ENCODE measurements at regions not wholly inside any gene's neighbourhood (a gene's known extent, or its start where the extent isn't known, plus 50 kb on each side); places are given as distances from the start of the nearest gene placed in this dataset.

DNA sequence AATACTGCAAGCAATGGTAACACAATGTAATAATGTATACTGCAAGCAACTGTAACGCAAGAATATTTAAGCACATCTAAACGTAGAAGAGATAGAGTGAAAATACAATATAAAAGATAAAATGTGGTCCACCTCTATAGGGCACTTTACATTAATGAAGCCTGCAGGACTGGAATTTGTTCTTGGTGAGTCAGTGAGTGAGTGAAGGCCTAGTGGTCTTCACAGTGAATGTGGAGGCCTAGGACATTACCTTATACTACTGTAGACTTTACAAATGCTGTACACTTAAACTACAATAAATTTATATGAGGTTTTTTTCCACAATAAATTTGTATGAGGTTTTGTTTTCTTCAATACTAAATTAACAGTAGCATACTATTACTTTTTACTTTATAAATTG, 287.4 kb upstream of the SNX7 start:
- DNase-seq, result no peak

DNA sequence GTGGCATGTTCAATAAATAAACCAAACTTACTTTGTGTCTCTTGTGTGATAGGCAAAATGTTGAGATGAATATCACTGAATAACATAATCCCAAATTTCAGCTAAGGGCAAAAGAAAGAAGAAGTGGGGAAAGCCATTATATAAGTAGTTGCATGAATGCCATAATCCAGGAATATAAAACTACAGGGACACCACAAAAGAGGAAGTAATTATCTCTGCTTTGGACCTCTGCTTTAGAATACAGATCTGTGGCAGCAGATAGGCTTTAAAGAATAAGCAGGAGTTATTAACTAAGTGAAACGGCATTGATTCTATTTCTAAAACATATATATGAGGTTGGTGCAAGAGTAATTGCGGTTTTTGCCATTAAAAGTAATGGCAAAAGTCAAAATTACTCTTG, 288.5 kb upstream of the SNX7 start:
- no peak for DNase-seq

DNA sequence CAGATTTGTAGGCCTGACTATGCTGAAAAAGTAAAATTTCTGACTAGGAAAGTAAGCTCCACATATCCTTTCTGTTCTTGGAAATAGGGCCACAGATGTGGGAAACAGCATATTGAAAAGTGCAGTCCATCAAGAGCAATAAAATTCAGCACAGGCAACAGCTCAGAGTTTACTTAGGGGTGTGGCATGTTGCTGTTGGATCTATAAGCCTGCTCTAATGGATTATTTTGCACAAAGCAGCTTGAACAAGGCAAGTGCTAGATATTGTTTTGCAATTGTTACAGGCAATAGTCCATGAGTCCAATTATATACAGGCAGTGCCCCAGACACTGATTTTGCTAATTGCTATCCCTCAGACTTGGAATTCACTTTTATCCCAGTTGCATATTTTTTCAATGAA, 289.8 kb upstream of the SNX7 start:
- no peak for DNase-seq

DNA sequence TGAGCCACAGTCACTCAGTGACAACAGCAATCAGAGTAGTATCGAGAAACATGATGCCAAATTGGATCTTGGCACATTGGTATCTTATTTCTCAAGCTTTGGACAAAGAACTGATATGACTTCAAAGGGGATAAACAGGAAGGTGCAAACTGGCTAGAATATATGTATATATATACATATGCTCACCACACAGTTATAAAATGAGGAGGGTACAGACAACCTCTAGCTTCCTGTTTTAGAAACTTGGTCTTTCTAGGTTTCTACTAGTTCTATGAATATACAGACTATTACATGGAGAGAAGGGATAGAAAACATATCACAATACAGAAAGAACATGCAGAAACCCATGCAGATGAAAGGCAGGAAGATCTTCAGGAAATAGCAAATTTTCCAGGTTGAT, 292.1 kb upstream of the SNX7 start:
- DNase-seq, result no peak

DNA sequence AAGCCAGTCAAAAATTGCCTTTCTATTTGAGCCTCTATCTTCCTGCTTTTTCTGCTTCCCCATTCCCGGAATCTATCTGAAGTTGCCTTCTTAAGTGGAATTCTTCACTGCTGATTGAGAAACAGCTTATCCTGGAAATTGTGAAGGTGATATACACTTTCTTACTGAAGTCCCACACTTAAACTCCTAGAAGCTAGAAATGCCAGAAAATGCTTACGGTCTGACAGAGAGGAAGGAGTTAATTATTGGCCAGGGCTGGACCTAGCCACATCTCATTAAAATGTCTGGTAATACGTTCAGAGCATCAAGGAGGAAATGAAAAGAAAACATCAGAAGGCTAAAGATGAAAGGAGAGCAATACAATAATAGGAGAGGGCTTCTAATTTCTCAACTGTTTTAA, 292.5 kb upstream of the SNX7 start:
- no peak for DNase-seq

DNA sequence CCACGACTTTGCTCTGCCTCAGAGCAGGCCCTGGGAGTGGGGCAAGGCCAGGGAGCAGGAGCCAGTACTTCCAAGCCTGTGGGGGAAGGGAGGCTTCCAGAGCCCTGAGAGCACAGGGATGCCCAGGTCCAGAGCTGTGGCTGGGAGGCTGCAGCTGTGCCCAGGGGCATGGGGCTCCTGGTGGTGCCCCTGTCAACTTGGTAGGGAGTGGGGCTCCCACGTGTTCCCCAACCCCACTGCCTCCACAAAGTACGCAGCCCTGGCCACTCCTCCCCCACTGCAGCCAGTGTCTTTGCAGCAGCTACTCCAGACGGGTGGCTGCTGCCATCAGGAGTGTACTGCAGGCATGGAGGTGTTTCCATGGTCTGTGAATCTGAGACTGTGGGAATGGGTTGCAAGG, 294.1 kb upstream of the SNX7 start:
- no peak for DNase-seq

DNA sequence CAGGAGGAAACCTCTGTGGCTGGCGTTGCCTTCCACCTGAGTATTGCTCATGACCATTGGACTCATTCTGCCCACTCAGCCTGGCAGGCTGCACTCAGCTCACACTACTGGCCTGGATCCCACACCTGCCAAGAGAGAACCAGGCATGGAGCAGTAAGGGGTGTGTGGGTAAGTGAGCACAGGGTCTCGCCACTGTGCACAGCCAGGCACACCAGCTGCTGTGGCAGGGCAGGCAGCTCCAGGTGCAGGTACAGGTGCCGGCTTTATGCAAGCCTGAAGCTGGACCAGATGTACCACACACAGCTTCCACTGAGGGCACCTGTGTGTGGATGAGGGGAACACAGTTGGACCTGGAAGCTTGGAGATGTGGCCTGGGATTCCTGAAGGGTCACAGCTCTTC, 295.2 kb upstream of the SNX7 start:
- no peak for DNase-seq

DNA sequence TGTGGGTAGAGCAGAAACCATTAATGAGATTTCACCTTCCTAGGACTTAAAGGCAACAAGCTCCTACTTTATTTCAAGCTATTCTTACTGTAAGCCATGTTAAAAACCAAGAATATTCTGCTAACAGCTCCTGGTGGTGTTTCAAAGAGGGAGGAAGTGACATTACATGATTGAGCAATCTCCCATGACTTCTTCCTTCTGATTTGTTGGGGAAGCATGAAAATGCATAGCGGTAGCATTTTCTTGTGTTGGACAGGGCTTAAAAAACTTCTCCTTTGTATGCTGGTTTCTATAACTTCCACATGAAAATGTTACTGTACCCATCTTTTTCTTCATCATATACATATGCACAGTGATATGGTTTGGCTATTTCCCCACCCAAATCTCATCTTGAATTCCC, 297.0 kb upstream of the SNX7 start:
- DNase-seq, result no peak

DNA sequence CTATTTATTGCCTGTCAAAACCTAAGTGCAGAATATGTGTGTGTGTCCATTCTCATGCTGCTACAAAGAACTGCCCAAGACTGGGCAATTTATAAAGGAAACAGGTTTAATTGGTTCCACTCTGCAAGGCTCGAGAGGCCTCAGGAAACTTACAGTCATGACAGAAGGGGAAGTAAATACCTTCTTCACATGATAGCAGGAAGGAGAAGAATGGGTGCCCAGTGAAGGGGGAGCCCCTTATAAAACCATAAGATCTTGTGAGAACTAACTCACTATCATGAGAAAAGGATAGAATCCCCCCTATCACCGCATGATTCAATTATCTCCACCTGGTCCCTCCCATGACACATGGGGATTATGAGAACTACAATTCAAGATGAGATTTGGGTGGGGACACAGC, 300.7 kb upstream of the SNX7 start:
- DNase-seq, result no peak

DNA sequence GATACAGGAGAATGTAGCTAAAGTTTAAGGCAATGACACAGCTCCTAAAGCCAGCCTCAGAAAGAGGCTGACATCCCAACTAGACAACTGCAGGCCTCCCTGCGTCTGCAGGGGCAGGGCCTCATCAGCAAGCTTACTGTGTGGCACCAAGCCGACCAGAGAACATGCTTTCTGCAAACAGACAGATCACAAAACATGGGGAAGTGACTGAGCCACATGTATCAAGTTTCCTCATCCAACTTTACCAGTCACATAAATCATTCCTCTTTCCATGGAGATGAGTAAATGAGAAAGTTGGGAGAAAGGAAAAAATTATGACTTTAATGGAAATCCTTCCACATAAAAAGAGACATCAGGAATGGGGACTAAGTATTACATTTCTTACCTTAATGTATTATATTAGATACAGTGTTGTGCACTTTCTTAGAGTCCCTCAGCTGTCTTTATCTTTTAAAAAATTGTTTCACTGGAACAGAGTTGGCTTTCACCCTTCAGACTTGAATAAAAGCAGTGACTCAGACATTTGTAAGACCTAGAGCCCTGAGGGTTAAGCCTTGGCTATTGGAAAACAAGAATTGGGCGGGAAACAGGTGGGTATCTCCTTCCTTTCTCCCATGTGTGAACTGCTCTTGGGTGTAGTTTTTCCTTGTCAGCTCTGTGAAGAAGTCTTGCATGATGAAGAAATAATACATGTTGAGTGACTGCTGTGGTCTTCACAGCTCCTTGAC, 305.7 kb upstream of the SNX7 start:
- DNase-seq, result no peak

DNA sequence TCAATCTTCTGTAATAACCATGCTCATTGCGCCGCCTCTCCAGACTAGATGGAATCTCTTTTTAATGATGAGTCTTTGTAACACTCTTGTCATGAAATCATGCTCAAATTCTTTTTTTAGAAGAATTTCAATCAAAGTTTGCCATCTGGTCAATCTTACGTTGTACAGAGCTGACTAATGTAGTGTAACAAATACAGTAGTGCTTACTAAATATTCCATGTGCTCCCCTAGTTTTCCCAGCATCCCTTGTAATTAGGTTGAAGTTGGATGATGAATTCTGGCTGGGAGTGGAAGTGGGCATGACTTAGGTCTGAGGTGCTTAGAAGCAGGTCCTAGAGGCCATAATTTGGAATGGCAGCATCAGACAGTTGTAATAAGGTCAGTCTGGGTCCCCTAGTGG, 309.1 kb upstream of the SNX7 start:
- DNase-seq, result no peak

DNA sequence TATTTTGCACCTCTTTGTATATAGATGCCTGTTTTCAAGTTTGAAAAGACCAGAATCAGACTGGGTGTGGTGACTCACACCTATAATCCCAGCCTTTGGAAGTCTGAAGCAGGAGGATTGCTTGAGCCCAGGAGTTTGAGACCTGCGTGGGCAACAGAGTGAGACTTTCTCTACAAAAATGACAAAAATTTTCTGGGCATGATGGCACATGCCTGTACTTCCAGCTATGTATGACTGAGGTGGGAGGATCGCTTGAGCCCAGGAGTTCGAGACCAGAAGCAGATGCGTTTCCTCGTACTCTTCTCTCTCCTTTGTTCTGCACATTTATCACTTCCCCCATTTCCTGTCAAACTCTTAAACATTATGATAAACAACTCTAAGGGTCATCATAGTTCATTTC, 310.0 kb upstream of the SNX7 start:
- DNase-seq, result no peak

DNA sequence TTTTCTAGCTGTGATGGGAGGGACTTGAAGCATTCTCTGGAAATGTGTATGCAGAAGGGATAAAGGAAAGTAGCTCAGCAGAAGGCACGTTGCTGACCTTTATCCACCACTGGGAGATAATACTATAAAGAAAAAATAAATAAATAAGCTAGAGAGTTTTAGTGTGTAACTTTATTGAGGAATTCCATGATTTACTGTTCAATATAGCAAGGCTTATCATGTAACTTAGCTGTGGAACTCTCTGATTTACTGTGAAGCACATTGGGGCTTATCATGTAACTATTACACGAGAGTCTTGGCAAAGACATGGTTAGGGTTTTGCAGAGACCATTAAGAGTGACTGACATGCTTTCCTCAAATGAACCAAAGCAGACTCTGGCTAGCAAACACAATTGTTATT, 316.1 kb upstream of the SNX7 start:
- DNase-seq, result no peak

DNA sequence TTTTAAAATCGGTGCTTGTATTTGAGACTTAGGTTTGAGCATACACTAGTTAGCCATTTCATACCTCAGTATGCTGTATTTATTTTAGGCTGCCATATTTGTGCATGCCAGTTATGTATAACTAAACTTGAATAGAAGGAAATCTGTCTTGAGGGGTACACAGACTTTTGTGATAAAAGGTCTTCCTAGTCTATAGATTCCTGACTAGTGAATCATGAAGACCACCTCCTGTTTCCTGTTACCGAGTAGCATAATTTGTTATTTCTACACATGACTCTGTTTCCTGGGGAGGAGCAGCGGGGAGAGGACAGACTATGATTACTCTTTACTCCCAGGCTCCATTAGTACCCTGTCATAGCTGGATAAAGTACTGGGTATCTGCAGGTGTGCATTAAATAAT, 316.8 kb upstream of the SNX7 start:
- DNase-seq, result no peak

DNA sequence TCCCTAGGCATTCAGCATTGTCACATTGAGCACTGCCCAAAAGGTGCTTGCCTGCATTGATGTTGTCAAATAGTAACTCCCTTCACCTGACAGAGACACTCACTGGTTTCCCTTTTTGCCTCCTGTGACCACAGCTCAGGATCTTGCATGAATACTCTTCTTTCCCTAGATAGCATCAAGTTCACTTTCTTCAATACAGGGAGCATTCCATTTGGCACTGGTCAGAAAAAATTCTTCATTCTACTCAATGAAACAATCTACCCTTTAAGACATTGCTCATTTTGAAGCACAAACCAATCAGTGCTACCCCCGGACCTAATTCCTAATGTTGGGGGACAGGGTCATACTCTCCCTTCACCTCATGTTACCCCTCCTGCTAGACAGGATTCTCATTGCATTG, 319.0 kb upstream of the SNX7 start:
- no peak for DNase-seq

DNA sequence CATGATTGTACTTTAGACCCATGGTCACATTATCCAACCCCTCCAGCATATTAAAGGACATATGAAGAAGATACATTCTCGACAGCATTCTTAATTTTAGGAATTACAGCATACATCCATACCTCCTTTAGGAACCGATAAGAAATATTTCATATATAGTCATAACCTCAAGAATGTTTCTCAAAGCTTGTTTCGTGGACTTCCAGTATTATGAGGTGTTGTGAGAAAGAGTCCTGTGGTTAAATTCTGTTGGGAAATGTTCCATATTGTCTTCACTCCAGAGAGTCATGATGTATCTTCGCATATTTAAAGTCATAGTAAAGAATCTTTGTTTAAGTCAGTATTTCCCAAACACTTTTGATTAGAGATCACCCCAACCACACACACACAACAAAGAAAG, 321.0 kb upstream of the SNX7 start:
- no peak for DNase-seq

DNA sequence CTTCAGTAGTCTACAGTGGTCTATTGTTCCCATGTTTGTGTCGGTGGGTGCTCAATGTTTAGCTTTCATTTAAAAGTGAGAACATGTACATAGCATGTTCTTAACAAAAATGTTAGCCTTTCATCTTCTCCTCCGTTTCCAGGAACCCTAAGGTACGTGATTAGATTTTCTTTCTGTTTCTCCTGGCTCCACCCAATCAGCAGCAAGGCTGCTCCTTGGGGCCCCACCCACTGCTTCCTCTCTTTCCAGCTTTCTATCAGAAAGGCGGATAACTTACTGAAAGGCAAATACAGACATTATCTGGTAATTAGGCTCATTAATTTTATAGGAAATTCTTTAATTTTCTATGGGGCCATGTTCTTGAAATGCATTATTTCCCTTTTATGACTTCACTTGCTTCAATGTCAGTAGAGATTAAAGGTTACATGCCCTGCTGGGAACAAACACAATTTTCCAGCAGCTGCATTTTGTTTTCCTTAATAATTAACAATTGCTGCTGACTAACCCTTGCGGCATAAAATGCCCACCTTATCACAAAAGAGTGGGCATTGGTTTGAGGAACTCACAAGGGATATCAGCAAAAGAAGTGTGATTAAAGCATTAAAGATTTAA, 324.9 kb upstream of the SNX7 start:
- DNase-seq, result no peak

DNA sequence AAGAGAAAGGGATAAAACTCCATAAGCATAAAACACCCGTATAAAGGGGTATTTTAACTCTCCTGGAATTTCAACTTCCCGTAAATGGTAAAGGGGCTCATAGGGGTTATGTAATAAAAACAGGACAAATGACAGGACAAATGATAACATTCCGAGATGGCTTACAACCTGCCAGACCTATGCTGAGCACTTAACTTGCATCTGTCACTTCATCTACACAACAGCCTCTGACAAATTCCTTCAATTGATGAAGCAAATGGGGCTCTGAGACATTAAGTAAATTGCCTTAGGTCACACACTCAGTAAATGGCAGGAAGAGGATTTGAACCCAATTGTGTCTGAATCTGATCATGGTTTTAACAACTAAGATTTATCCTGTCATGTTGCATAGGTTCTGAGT, 327.6 kb upstream of the SNX7 start:
- no peak for DNase-seq

DNA sequence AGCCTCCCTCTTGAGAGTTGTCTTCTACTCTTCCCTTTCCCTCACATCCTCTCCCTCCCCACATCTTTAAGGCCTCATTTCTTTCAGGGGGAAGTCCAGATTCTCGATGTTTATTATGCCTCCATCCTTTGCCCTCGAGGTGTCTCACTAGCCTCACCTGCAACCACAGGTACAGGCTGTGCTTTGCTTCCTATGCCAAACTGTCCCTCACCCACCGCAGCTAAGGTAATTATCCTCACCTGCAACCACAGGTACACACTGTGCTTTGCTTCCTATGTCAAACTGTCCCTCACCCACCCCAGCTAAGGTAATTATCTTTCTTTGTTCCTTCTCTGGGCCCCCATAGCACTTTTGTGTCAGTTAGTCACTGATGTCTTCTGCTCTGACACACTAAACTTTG, 328.1 kb upstream of the SNX7 start:
- no peak for DNase-seq

DNA sequence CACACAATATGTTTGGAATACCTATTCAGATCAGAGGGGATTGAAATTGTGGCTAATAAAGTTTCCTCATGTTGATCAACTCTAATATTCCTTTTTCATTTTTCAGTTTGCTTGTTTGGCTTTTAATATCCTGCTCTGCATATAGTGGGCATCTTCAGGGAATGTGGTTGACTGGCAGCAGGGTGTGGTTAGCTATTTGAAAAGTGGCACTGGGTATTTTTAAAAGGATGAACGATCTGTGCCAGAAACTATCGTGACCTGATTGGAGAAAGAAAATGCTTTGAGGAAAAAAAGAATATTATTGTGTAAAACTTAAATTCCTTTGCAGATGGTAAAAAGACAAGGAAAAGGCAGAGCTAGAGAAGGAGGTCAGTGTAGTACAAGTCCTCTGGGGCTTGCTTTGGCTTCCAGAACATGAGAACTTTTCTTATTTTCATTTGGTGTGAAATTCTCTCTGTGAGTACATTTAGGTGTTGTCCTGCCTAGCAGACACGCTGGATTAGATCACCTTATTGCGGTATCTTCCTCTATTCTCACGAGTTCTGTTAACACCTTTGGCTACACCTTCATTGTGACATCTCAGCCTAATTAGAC, 329.7 kb upstream of the SNX7 start:
- DNase-seq, result no peak

DNA sequence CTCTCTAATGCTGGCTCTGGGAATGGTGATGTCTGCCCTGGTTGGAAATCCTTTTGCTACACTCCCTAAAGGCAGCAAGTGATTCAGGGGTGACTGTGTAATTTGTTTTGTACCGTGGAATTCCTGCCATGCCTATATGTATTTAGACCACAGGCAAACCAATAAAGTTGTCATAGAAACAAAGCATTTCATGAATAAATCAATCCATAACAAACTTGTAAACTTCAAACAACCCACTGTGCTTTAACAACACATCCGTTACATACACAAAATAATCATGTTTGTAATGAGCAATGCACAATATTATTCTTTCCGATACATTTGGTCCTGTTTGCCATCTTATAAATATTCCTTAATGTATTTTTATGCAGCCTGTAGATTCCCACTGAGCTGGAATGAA, 330.3 kb upstream of the SNX7 start:
- no peak for DNase-seq

DNA sequence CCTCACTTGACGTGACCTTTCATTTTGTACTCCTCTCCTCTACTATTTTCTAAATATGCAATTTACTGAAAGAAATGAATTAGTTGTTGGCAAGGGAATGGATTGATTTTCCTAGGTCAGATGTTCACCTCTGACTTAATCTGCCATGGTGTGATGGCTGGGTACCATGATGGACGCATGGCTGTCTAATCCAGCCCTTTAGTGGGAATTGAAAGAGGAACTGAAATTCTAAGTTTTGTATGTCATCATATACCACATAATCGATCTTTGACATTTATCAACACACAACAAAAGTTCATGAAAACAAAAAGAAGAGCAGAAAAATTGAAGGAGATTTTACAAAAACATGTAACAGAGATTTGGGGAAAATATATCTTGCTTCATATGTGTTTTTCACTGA, 331.3 kb upstream of the SNX7 start:
- DNase-seq, result no peak

DNA sequence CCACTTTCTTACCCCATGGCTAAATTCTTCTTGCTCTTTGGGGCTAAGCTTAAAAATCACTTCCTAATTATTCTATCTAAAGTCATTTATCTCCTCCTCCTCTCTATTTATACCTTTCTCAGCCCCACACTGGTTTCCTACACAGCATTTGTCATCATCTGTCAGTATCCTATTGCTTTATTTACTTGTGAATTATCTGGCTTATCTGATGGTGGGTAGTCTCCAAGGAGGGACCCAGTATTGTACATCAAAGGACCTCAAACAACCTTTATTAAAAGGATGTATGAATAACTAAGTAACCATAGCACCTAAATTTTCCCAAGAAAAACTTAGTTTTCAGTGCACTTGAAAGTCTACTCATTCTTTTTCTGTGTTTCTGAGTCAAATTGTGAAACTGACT, 332.7 kb upstream of the SNX7 start:
- DNase-seq, result no peak

DNA sequence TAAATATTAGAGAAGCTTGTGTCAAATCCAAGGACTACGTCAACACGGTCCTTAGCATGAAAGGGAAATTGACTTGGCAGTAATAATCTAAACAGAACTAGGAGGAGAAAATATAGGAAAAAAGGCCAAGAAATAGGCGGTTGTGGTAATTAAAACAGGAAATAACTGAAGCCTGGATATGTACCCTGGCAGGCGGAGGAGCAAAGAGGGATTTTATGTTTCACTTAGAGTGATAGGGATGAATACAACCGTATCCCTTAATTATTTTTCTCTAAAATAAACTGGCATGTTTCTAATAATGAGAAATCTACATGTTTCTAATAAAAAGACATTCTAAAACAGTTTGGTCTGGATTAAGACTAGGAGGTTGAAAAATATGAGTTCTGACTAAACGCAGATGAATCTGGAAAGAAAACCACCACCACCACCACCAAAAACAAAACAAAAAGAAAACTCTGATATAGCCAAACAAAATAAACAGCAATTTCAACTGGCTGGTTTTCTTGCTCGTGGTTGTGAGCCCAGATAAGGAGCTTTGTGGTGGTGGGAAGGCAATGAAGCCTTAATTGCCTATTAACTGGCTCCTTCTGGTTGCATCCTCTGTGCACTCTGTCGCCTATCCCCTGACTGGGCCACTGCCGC, 334.2 kb upstream of the SNX7 start:
- no peak for DNase-seq
